Heart left ventricle (tissue), 16 donors: ENCODE measurements at regions not wholly inside any gene's neighbourhood (a gene's known extent, or its start where the extent isn't known, plus 50 kb on each side); places are given as distances from the start of the nearest gene placed in this dataset.

ENCODE experiments used
- ATAC-seq, 4 donors: fragments of 200-7000 bp; cut with Tn5 transposase; one replicate each; pipeline ENCODE4 v1.9.1; 2020 to 2022; ENCODE audit warnings: moderate library complexity in 4 of 4, mild to moderate bottlenecking in 3 of 4, moderate number of reproducible peaks in 1 of 4
- DNase-seq, 5 donors: peaks; one replicate each; pipeline ENCODE4 v3.0.0-alpha.2; 2020
- H3K27ac ChIP-seq, 12 donors: fragments of 200-600 bp; sonication (generic) in 4 of 12; one replicate each; pipeline versions ENCODE4 v1.5.0 to v1.8.0; 2016 to 2022; ENCODE audit warnings: mild to moderate bottlenecking in 2 of 12
- H3K27me3 ChIP-seq, 9 donors: fragments of 200-600 bp; sonication (generic) in 2 of 9; one replicate each; pipeline versions ENCODE4 v1.5.1 to v1.8.0; 2016 to 2022; ENCODE audit warnings: mild to moderate bottlenecking in 3 of 9
- H3K36me3 ChIP-seq, 9 donors: fragments of 200-600 bp; sonication (generic) in 2 of 9; one replicate each; pipeline versions ENCODE4 v1.5.0 to v1.8.0; 2018 to 2022; ENCODE audit warnings: mild to moderate bottlenecking in 2 of 9
- H3K4me1 ChIP-seq, 12 donors: fragments of 200-600 bp; sonication (generic) in 4 of 12; one replicate each; pipeline versions ENCODE4 v1.5.0 to v1.8.0; 2016 to 2022; ENCODE audit warnings: mild to moderate bottlenecking in 3 of 12
- H3K4me3 ChIP-seq, 12 donors: fragments of 200-600 bp; sonication (generic) in 4 of 12; one replicate each; pipeline versions ENCODE4 v1.5.0 to v1.8.0; 2017 to 2022; ENCODE audit warnings: mild to moderate bottlenecking in 9 of 12, moderate library complexity in 4 of 12
- H3K9me3 ChIP-seq, 12 donors: fragments of 200-600 bp; sonication (generic) in 4 of 12; one replicate each; pipeline versions ENCODE4 v1.5.0 to v1.8.0; 2016 to 2022; ENCODE audit warnings: mild to moderate bottlenecking in 1 of 12
- POLR2A ChIP-seq, 2 donors: fragments of 450-650 bp; IDR thresholded peaks; one replicate each; pipeline ENCODE4 v1.6.1; 2017; ENCODE audit warnings: antibody characterized with exemption in 2 of 2, mild to moderate bottlenecking in 2 of 2, moderate library complexity in 2 of 2
- WGBS, 4 donors: extraction: QIAGEN DNeasy Blood & Tissue Kit in 2 of 4; methylation state at CpG; one replicate each; pipeline versions ENCODE4 v1.1.5 to v1.1.7; 2013 to 2018; 5-methylcytosine and 5-hydroxymethylcytosine counted together
- intact Hi-C, 10 donors: fragments of 100-400 bp; cut with DNase I; formaldehyde crosslinking; loops; one replicate each; pipeline versions ENCODE4 v1.11.1 to v1.14.2; 2022
- TF ChIP-seq, protein P1 (sequence below), 12 donors: fragments of 200-600 bp; sonication (generic) in 4 of 12; IDR thresholded peaks; one replicate each; pipeline versions ENCODE4 v1.5.0 to v1.8.0; 2018 to 2022; ENCODE audit warnings: antibody characterized with exemption in 12 of 12, mild to moderate bottlenecking in 5 of 12
- donor health status: ischemic (EF 13 %, LVEDD 7.1; RV severe dilation, severe dysfunction).
- donor health status: healthy with polysubstance abuse.
- donor health status: DM: no; HTN: yes; CAD: no.
- donor health status: DM: no; HTN: no; CAD: no.
- donor health status: ischemic (EF 25% LVEDD 6.9; RV normal size, moderate dysfunction).
- donor health status: ischemic (EF 25% LVEDD 5.7; RV mildly dilated, moderate dysfunction).
- donor health status: healthy.
- donor health status: DM: yes; HTN: yes; CAD: no.
- donor health status: ischemic (EF 35%, LVEDD 5.7; RV mildly dilated, moderate dysfunction).
- donor health status: nonischemic (EF 11% LVEDD 7.7; RV severe dilation, severe dysfunction).
- donor health status: DM: yes; HTN: yes; CAD: no.
- donor health status: PGD.
- donor health status: ischemic (EF 29% LVEDD 5.4; RV normal size, mild dysfunction).
- donor health status: nonischemic (EF 23%, LVEDD 6.1; RV moderate dilation, normal function).

DNA sequence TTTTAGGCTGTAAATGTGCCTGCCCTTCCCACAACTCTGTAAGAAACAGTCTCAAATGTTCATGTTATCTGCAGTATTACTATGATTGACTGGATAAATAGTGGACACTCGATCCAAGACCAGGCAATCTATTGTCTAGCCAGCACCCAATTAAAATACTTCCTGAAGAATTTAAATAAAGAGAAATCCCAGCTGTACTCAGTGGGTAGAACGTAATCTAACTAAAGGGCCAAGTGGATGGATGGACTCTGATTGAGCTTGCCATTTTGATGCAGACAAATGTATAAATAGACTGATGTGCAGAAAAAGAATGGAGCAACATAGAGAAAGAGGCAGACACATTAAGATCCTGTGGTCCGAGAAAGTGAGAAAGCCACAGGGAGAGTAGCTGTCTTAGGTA lies 158.0 kb downstream of the IPMK start:
- DNase-seq (no peak), ATAC-seq (no peak)
- Histone ChIP-seq H3K27me3 (no peaks in the 10 kb centered on the region), H3K9me3 (no peaks in the 10 kb centered on the region), H3K4me1 (peaks cover 0 to 3% (median 0%) of the 10 kb centered on the region in 12 donors), H3K27ac (no peak overlapping the region), H3K4me3 (no peak overlapping the region), H3K36me3 (no peaks in the 10 kb centered on the region)
- TF ChIP-seq, protein P1, sequence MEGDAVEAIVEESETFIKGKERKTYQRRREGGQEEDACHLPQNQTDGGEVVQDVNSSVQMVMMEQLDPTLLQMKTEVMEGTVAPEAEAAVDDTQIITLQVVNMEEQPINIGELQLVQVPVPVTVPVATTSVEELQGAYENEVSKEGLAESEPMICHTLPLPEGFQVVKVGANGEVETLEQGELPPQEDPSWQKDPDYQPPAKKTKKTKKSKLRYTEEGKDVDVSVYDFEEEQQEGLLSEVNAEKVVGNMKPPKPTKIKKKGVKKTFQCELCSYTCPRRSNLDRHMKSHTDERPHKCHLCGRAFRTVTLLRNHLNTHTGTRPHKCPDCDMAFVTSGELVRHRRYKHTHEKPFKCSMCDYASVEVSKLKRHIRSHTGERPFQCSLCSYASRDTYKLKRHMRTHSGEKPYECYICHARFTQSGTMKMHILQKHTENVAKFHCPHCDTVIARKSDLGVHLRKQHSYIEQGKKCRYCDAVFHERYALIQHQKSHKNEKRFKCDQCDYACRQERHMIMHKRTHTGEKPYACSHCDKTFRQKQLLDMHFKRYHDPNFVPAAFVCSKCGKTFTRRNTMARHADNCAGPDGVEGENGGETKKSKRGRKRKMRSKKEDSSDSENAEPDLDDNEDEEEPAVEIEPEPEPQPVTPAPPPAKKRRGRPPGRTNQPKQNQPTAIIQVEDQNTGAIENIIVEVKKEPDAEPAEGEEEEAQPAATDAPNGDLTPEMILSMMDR (IDR thresholded peaks at IDR 0.05), result no peak
- TF ChIP-seq POLR2A (IDR thresholded peaks at IDR 0.05), result no peak
- WGBS, 4 donors, result 63 to 74% (median 67%) methylated on average over 3 of the region's 3 CpGs
- intact Hi-C loops, result no loop called here

GRCh38 chr10:58107506-58107905 lies 160.2 kb downstream of the IPMK start:
- 82 to 89% (median 84%) methylated on average over 2 of the region's 2 CpGs for WGBS, 4 donors
- no peak for DNase-seq
- intact Hi-C loops, result no loop called here
- peaks cover 0 to 8% (median 0%) of the 10 kb centered on the region in 12 donors for H3K4me1 ChIP-seq
- TF ChIP-seq, protein P1 (IDR thresholded peaks at IDR 0.05), result no peak
- TF ChIP-seq POLR2A (IDR thresholded peaks at IDR 0.05), result no peak
- no peak for ATAC-seq
- no peaks in the 10 kb centered on the region for H3K9me3 ChIP-seq
- H3K27ac ChIP-seq, result no peak overlapping the region
- H3K27me3 ChIP-seq, result no peaks in the 10 kb centered on the region
- H3K4me3 ChIP-seq, result no peak overlapping the region
- no peaks in the 10 kb centered on the region for H3K36me3 ChIP-seq

- 92 to 96% (median 94%) methylated on average over 34 to 40 of the region's 40 CpGs for WGBS, 4 donors
- ATAC-seq, result no peak
- peaks cover 0 to 8% (median 0%) of the 10 kb centered on the region in 12 donors for H3K4me1 ChIP-seq
- no peaks in the 10 kb centered on the region for H3K27me3 ChIP-seq
- no peak for DNase-seq
- intact Hi-C loops, result no loop called here
- no peak for TF ChIP-seq POLR2A (IDR thresholded peaks at IDR 0.05)
- TF ChIP-seq, protein P1 (IDR thresholded peaks at IDR 0.05), result no peak
- no peaks in the 10 kb centered on the region for H3K9me3 ChIP-seq
- H3K36me3 ChIP-seq, result no peaks in the 10 kb centered on the region
- no peak overlapping the region for H3K4me3 ChIP-seq
- H3K27ac ChIP-seq, result no peak overlapping the region
Observed at GRCh38 chr10:58106211-58107035, 161.3 kb downstream of the IPMK start.

DNA sequence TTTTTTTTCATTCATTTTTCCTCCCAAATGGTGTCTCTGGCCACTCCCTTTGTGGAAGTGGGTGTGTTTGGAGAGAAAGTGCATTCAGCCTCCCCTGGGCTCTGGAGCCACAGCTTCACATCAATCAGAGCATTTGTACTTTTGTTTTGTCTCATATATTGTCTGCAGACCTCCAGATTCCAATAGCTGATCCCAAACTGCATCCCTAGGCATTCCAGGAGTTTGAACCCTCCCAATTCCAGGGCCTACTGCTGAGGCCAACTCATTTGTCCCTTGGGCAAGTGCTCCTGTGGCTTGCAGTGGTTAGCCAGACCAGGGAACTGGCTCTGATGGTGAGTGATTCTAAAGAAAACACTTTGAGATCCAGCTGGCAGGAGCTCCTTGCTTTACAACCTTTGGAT lies 163.3 kb downstream of the IPMK start:
- DNase-seq (no peak), ATAC-seq (no peak)
- Histone ChIP-seq H3K4me3 (no peak overlapping the region), H3K27ac (no peak overlapping the region), H3K9me3 (no peaks in the 10 kb centered on the region), H3K36me3 (no peaks in the 10 kb centered on the region), H3K4me1 (peaks cover 0 to 8% (median 0%) of the 10 kb centered on the region in 12 donors), H3K27me3 (no peaks in the 10 kb centered on the region)
- intact Hi-C loops, result no loop called here
- TF ChIP-seq, protein P1 (IDR thresholded peaks at IDR 0.05), result no peak
- TF ChIP-seq POLR2A (IDR thresholded peaks at IDR 0.05), result no peak
